ENCODE measurements at regions not wholly inside any gene's neighbourhood (a gene's known extent, or its start where the extent isn't known, plus 50 kb on each side); places are given as distances from the start of the nearest gene placed in this dataset.

- no peak for TF ChIP-seq NFIC (IDR thresholded peaks at IDR 0.05)
- TF ChIP-seq ZBTB7A (IDR thresholded peaks at IDR 0.05; ENCODE audit: low read depth) = no peak
- TF ChIP-seq, protein P1, sequence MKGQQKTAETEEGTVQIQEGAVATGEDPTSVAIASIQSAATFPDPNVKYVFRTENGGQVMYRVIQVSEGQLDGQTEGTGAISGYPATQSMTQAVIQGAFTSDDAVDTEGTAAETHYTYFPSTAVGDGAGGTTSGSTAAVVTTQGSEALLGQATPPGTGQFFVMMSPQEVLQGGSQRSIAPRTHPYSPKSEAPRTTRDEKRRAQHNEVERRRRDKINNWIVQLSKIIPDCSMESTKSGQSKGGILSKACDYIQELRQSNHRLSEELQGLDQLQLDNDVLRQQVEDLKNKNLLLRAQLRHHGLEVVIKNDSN (IDR thresholded peaks at IDR 0.05) = no peak
- no peak for TF ChIP-seq YY1 (IDR thresholded peaks at IDR 0.05; ENCODE audit: low read depth)
- no peak for TF ChIP-seq EP300 (IDR thresholded peaks at IDR 0.05; ENCODE audit: borderline replicate concordance)
- TF ChIP-seq FOXM1 (IDR thresholded peaks at IDR 0.05; ENCODE audit: borderline replicate concordance, low read depth) = no peak
These were observed 137.1 kb upstream of the FOXG1 start for GRCh38 chr14:28629328-28630004.

GRCh38 chr14:28630100-28630499, 136.5 kb upstream of the FOXG1 start:
- TF ChIP-seq TEAD4 (IDR thresholded peaks at IDR 0.05) (no peak), ZBTB7A (IDR thresholded peaks at IDR 0.05; ENCODE audit: low read depth) (no peak), RAD21 (IDR thresholded peaks at IDR 0.05; ENCODE audit: low read depth) (no peak), EGR1 (IDR thresholded peaks at IDR 0.05) (no peak), CEBPB (IDR thresholded peaks at IDR 0.05) (no peak), EP300 (IDR thresholded peaks at IDR 0.05; ENCODE audit: borderline replicate concordance) (no peak), YY1 (IDR thresholded peaks at IDR 0.05; ENCODE audit: low read depth) (no peak), MAX (IDR thresholded peaks at IDR 0.05) (no peak), TAF1 (IDR thresholded peaks at IDR 0.05; ENCODE audit: low read depth) (no peak), CREB1 (IDR thresholded peaks at IDR 0.05; ENCODE audit: low read depth) (no peak), FOXM1 (IDR thresholded peaks at IDR 0.05; ENCODE audit: borderline replicate concordance, low read depth) (no peak), TCF12 (IDR thresholded peaks at IDR 0.05; ENCODE audit: low read depth) (no peak), NFIC (IDR thresholded peaks at IDR 0.05) (no peak), REST (IDR thresholded peaks at IDR 0.05; ENCODE audit: low read depth) (no peak)
- TF ChIP-seq, protein P1 (IDR thresholded peaks at IDR 0.05) = no peak

DNA sequence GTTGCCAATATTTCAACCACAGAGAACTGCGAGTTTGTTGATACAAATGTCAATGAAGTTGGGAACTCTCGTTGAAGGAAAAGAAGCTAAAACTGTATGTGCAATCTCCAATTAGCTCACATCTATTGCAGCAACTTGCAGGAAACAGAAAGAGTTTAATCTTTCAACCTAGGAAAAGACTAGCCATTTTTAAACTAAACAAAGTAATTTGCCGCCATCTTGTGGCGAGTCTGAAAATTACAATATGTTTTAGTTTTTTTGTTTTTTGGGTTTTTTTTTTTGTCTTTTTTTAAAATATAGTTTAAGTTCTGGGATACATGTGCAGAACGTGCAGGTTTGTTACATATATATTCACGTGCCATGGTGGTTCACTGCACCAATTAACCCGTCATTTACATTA, 131.2 kb upstream of the FOXG1 start:
- TF ChIP-seq CEBPB (IDR thresholded peaks at IDR 0.05) (no peak), RAD21 (IDR thresholded peaks at IDR 0.05; ENCODE audit: low read depth) (peak; percentile 49)

GRCh38 chr14:28651148-28651547, 115.4 kb upstream of the FOXG1 start:
- TF ChIP-seq MAX (IDR thresholded peaks at IDR 0.05) (no peak), TEAD4 (IDR thresholded peaks at IDR 0.05) (no peak), TAF1 (IDR thresholded peaks at IDR 0.05; ENCODE audit: low read depth) (no peak), RAD21 (IDR thresholded peaks at IDR 0.05; ENCODE audit: low read depth) (no peak), EP300 (IDR thresholded peaks at IDR 0.05; ENCODE audit: borderline replicate concordance) (no peak), CREB1 (IDR thresholded peaks at IDR 0.05; ENCODE audit: low read depth) (no peak), TCF12 (IDR thresholded peaks at IDR 0.05; ENCODE audit: low read depth) (no peak), YY1 (IDR thresholded peaks at IDR 0.05; ENCODE audit: low read depth) (no peak), ZBTB7A (IDR thresholded peaks at IDR 0.05; ENCODE audit: low read depth) (no peak), CEBPB (IDR thresholded peaks at IDR 0.05) (no peak), NFIC (IDR thresholded peaks at IDR 0.05) (no peak), FOXM1 (IDR thresholded peaks at IDR 0.05; ENCODE audit: borderline replicate concordance, low read depth) (no peak), EGR1 (IDR thresholded peaks at IDR 0.05) (no peak)
- TF ChIP-seq, protein P1 (IDR thresholded peaks at IDR 0.05) = no peak

- TF ChIP-seq ZBTB7A (IDR thresholded peaks at IDR 0.05; ENCODE audit: low read depth) (no peak), RAD21 (IDR thresholded peaks at IDR 0.05; ENCODE audit: low read depth) (no peak), TAF1 (IDR thresholded peaks at IDR 0.05; ENCODE audit: low read depth) (no peak), FOXM1 (IDR thresholded peaks at IDR 0.05; ENCODE audit: borderline replicate concordance, low read depth) (no peak), TCF12 (IDR thresholded peaks at IDR 0.05; ENCODE audit: low read depth) (no peak), TEAD4 (IDR thresholded peaks at IDR 0.05) (no peak), EP300 (IDR thresholded peaks at IDR 0.05; ENCODE audit: borderline replicate concordance) (no peak), NFIC (IDR thresholded peaks at IDR 0.05) (no peak), REST (IDR thresholded peaks at IDR 0.05; ENCODE audit: low read depth) (no peak), YY1 (IDR thresholded peaks at IDR 0.05; ENCODE audit: low read depth) (no peak), CREB1 (IDR thresholded peaks at IDR 0.05; ENCODE audit: low read depth) (no peak), MAX (IDR thresholded peaks at IDR 0.05) (no peak), CEBPB (IDR thresholded peaks at IDR 0.05) (no peak), EGR1 (IDR thresholded peaks at IDR 0.05) (no peak)
- TF ChIP-seq, protein P1 (IDR thresholded peaks at IDR 0.05) = no peak
These were observed 113.8 kb upstream of the FOXG1 start for GRCh38 chr14:28652782-28653181.
